GM23248 (cell line): ENCODE measurements at regions not wholly inside any gene's neighbourhood (a gene's known extent, or its start where the extent isn't known, plus 50 kb on each side); places are given as distances from the start of the nearest gene placed in this dataset.

Experiments
- DNase-seq: peaks from one replicate; pipeline ENCODE4 v3.0.0-alpha.2; 2015
- H2AFZ ChIP-seq: fragments of 200-600 bp; sonication (generic); 2 replicates; pipeline ENCODE4 v1.6.1; 2016; ENCODE audit warnings: antibody characterized with exemption
- H3F3A ChIP-seq: fragments of 200-600 bp; sonication (generic); 2 replicates; pipeline ENCODE4 v1.6.1; 2016; ENCODE audit warnings: mild to moderate bottlenecking, antibody characterized with exemption, mixed run types; ENCODE audit not compliant: insufficient read depth
- H3K27ac ChIP-seq: fragments of 200-600 bp; sonication (generic); 2 replicates; pipeline ENCODE4 v1.5.1; 2016; ENCODE audit warnings: mild to moderate bottlenecking
- H3K27me3 ChIP-seq: fragments of 200-600 bp; sonication (generic); replicated peaks from 2 replicates; pipeline ENCODE4 v1.6.1; 2016; ENCODE audit warnings: mild to moderate bottlenecking; ENCODE audit not compliant: insufficient read depth
- H3K36me3 ChIP-seq: fragments of 200-600 bp; sonication (generic); 2 replicates; pipeline ENCODE4 v1.6.1; 2016; ENCODE audit warnings: low read depth, mild to moderate bottlenecking
- H3K4me1 ChIP-seq: fragments of 200-600 bp; sonication (generic); 2 replicates; pipeline ENCODE4 v1.6.1; 2016; ENCODE audit warnings: mild to moderate bottlenecking; ENCODE audit not compliant: insufficient read depth
- H3K4me2 ChIP-seq: fragments of 200-600 bp; sonication (generic); one replicate; pipeline ENCODE4 v1.6.1; 2016; ENCODE audit warnings: mild to moderate bottlenecking; ENCODE audit not compliant: unreplicated experiment
- H3K4me3 ChIP-seq: fragments of 200-600 bp; sonication (generic); 2 replicates; pipeline ENCODE4 v1.5.1; 2016; ENCODE audit warnings: mild to moderate bottlenecking
- H3K79me2 ChIP-seq: fragments of 200-600 bp; sonication (generic); 2 replicates; pipeline ENCODE4 v1.6.1; 2016; ENCODE audit warnings: mild to moderate bottlenecking; ENCODE audit not compliant: insufficient read depth
- H3K9ac ChIP-seq: fragments of 200-600 bp; sonication (generic); 2 replicates; pipeline ENCODE4 v1.6.1; 2016; ENCODE audit warnings: mild to moderate bottlenecking
- H3K9me2 ChIP-seq: fragments of 200-600 bp; sonication (generic); 2 replicates; pipeline ENCODE4 v1.6.1; 2016; ENCODE audit warnings: mixed run types, mild to moderate bottlenecking, moderate library complexity; ENCODE audit not compliant: insufficient read depth
- H3K9me3 ChIP-seq: fragments of 200-600 bp; sonication (generic); one replicate; pipeline ENCODE4 v1.6.1; 2017; ENCODE audit warnings: low read depth
- H4K20me1 ChIP-seq: fragments of 200-600 bp; sonication (generic); 2 replicates; pipeline ENCODE4 v1.6.0; 2016; ENCODE audit not compliant: insufficient read depth
- EZH2 ChIP-seq: fragments of 200-600 bp; sonication (generic); IDR thresholded peaks from 2 replicates; pipeline ENCODE4 v1.6.1; 2018; ENCODE audit warnings: antibody characterized with exemption, mild to moderate bottlenecking; ENCODE audit not compliant: insufficient read depth, poor library complexity, severe bottlenecking
- EZH2phosphoT487 ChIP-seq: fragments of 200-600 bp; sonication (generic); IDR thresholded peaks from 2 replicates; pipeline ENCODE4 v1.6.1; 2018; ENCODE audit warnings: antibody characterized with exemption, moderate library complexity, mild to moderate bottlenecking, low read depth; ENCODE audit not compliant: insufficient read depth
- WGBS, 2 experiments: methylation state at CpG; one replicate each; pipeline ENCODE4 v1.1.6; 2015 to 2017; ENCODE audit warnings: low lambda C conversion rate in 2 of 2, low coverage in 1 of 2; ENCODE audit errors: missing lambda C conversion rate in 2 of 2; 5-methylcytosine and 5-hydroxymethylcytosine counted together
- in situ Hi-C: fragments of 300-500 bp; cut with MboI; formaldehyde crosslinking; loops from 2 replicates; pipeline ENCODE4 v1.15.0; 2020

- Histone ChIP-seq H3K4me2 (no peak overlapping the region), H3F3A (no peaks in the 10 kb centered on the region), H4K20me1 (no peaks in the 10 kb centered on the region), H3K27me3 (no peaks in the 10 kb centered on the region), H3K9me3 (no peaks in the 10 kb centered on the region), H3K27ac (no peak overlapping the region), H3K79me2 (no peaks in the 10 kb centered on the region), H3K4me3 (no peak overlapping the region), H3K9ac (no peak overlapping the region), H3K36me3 (no peaks in the 10 kb centered on the region), H3K9me2 (no peaks in the 10 kb centered on the region), H3K4me1 (no peaks in the 10 kb centered on the region), H2AFZ (no peak overlapping the region)
- 90 to 92% methylated on average over 19 to 22 of the region's 23 CpGs for WGBS, 2 experiments
- in situ Hi-C loops: no loop called here
- TF ChIP-seq EZH2phosphoT487: no peak
- TF ChIP-seq EZH2: no peak
- DNase-seq: no peak
Measured at GRCh38 chr10:133010095-133010842, 67.9 kb upstream of the CFAP46 start.

- no peaks in the 10 kb centered on the region for H3K79me2 ChIP-seq
- no peaks in the 10 kb centered on the region for H4K20me1 ChIP-seq
- no peak overlapping the region for H3K4me2 ChIP-seq
- H3K27me3 ChIP-seq: no peaks in the 10 kb centered on the region; the same call in 1 of the 2 replicates
- no peak overlapping the region for H3K9ac ChIP-seq
- H3K9me3 ChIP-seq: no peaks in the 10 kb centered on the region
- H2AFZ ChIP-seq: no peak overlapping the region
- no peaks in the 10 kb centered on the region for H3K9me2 ChIP-seq
- H3K4me3 ChIP-seq: no peak overlapping the region
- TF ChIP-seq EZH2: no peak
- no peak for TF ChIP-seq EZH2phosphoT487
- in situ Hi-C loops: no loop called here
- WGBS, 2 experiments: 57 to 58% methylated on average over 21 to 22 of the region's 23 CpGs
- DNase-seq: peak; percentile 56
- H3K36me3 ChIP-seq: no peaks in the 10 kb centered on the region
- no peak overlapping the region for H3K27ac ChIP-seq
- H3F3A ChIP-seq: no peaks in the 10 kb centered on the region
- H3K4me1 ChIP-seq: no peaks in the 10 kb centered on the region
Measured at GRCh38 chr10:133009218-133009950, 67.0 kb upstream of the CFAP46 start.

- DNase-seq: no peak
- Histone ChIP-seq H3K4me1 (no peaks in the 10 kb centered on the region), H3K9ac (no peak overlapping the region), H3K79me2 (no peaks in the 10 kb centered on the region), H3K36me3 (no peaks in the 10 kb centered on the region), H4K20me1 (no peaks in the 10 kb centered on the region), H3K4me2 (no peak overlapping the region), H3F3A (no peaks in the 10 kb centered on the region), H3K27me3 (no peaks in the 10 kb centered on the region; the same call in 1 of the 2 replicates), H3K27ac (no peak overlapping the region), H3K9me3 (no peaks in the 10 kb centered on the region), H3K4me3 (no peak overlapping the region), H3K9me2 (no peaks in the 10 kb centered on the region), H2AFZ (no peak overlapping the region)
- no peak for TF ChIP-seq EZH2
- no peak for TF ChIP-seq EZH2phosphoT487
- WGBS, 2 experiments: 70 to 73% methylated on average over 11 of the region's 11 CpGs
- in situ Hi-C loops: no loop called here
Measured at GRCh38 chr10:133008736-133009135, 66.4 kb upstream of the CFAP46 start.

- Histone ChIP-seq H3K9me2 (no peaks in the 10 kb centered on the region), H3K36me3 (no peaks in the 10 kb centered on the region), H3K27ac (no peak overlapping the region), H3K4me2 (no peak overlapping the region), H3K9ac (no peak overlapping the region), H3K27me3 (no peaks in the 10 kb centered on the region; the same call in 1 of the 2 replicates), H3K79me2 (no peaks in the 10 kb centered on the region), H2AFZ (no peak overlapping the region), H3K4me1 (no peaks in the 10 kb centered on the region), H3K4me3 (no peak overlapping the region), H3K9me3 (no peaks in the 10 kb centered on the region), H4K20me1 (no peaks in the 10 kb centered on the region), H3F3A (no peaks in the 10 kb centered on the region)
- no peak for DNase-seq
- in situ Hi-C loops: no loop called here
- no peak for TF ChIP-seq EZH2
- no peak for TF ChIP-seq EZH2phosphoT487
- 80 to 81% methylated on average over 18 to 23 of the region's 23 CpGs for WGBS, 2 experiments
Measured at GRCh38 chr10:133008196-133008595, 65.8 kb upstream of the CFAP46 start.
